HFFc6 (cell line): ENCODE measurements at regions not wholly inside any gene's neighbourhood (a gene's known extent, or its start where the extent isn't known, plus 50 kb on each side); places are given as distances from the start of the nearest gene placed in this dataset.

Source experiments
- DNase-seq: peaks from one replicate; pipeline ENCODE4 v3.0.0-alpha.2; 2018
- H3K27ac Mint-ChIP-seq: 2 replicates; pipeline ENCODE4 v1.8.0; 2020; ENCODE audit warnings: mild to moderate bottlenecking, mixed read lengths
- H3K27me3 Mint-ChIP-seq: 2 replicates; pipeline ENCODE4 v1.8.0; 2021; ENCODE audit warnings: mild to moderate bottlenecking, moderate library complexity, mixed read lengths; ENCODE audit not compliant: insufficient read depth
- H3K36me3 Mint-ChIP-seq: 2 replicates; pipeline ENCODE4 v1.8.0; 2021; ENCODE audit warnings: low read depth, mixed read lengths
- H3K4me1 Mint-ChIP-seq: 2 replicates; pipeline ENCODE4 v1.8.0; 2020; ENCODE audit warnings: low read depth, mixed read lengths
- H3K4me3 Mint-ChIP-seq: 2 replicates; pipeline ENCODE4 v1.8.0; 2020; ENCODE audit warnings: mild to moderate bottlenecking, moderate library complexity, mixed read lengths
- H3K9me3 Mint-ChIP-seq: 2 replicates; pipeline ENCODE4 v1.8.0; 2020; ENCODE audit warnings: mild to moderate bottlenecking, mixed read lengths
- CTCF ChIP-seq: fragments of 200-600 bp; sonication (generic); IDR thresholded peaks from 2 replicates; pipeline ENCODE4 v1.5.0; 2021; ENCODE audit warnings: antibody characterized with exemption, mild to moderate bottlenecking

DNA sequence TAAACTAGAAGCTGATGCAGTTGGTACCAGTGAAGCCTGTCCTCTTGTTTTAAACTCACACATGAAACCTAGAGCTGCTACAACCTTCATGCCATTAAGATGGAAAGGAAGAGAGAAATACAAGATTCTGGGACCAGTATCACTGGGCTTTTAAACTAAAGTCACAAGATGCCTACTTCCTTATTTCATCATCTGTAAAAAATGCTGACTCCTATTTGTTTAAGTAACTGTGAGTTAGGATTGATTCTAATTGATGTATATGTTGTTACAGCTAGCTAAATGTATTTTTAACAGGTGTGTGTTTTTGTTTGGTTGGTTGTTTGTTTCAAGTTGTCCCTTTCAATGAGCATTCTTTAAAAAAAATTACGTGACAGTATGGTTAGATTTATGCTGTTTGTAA is 833.3 kb upstream of the PRMT6 start:
- H3K4me1 Mint-ChIP-seq = no peaks in the 10 kb centered on the region
- H3K27me3 Mint-ChIP-seq = no peaks in the 10 kb centered on the region; the same call in 1 of the 2 replicates
- no peak for TF ChIP-seq CTCF
- no peaks in the 10 kb centered on the region for H3K36me3 Mint-ChIP-seq
- no peak overlapping the region for H3K27ac Mint-ChIP-seq
- H3K9me3 Mint-ChIP-seq = peaks cover 16% of the 10 kb centered on the region
- H3K4me3 Mint-ChIP-seq = no peak overlapping the region
- no peak for DNase-seq

- DNase-seq = no peak
- Mint-ChIP-seq H3K4me3 (no peak overlapping the region), H3K36me3 (no peaks in the 10 kb centered on the region), H3K4me1 (no peaks in the 10 kb centered on the region), H3K27me3 (no peaks in the 10 kb centered on the region; the same call in 1 of the 2 replicates), H3K9me3 (peaks cover 16% of the 10 kb centered on the region), H3K27ac (no peak overlapping the region)
- no peak for TF ChIP-seq CTCF
These were observed 832.0 kb upstream of the PRMT6 start for GRCh38 chr1:106224426-106224825.

DNA sequence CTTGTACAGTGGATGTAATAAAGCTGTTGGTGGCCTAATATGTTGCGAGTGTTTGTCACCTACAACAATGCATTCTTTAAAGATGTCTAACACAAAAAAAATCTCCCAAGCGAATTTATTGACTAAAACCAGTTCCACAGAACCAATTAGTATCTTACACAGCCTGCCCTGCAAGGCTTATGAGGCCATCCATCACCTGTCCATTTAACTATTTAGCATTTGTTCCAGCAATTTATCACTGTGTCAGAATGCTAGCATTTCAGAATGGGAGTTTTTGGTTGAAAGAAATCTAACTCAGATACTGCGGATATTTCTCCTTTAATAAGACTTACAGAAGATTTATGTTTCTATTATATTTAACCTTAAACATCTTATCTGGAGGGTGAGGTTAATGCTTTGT is 831.1 kb upstream of the PRMT6 start:
- no peak for DNase-seq
- Mint-ChIP-seq H3K36me3 (no peaks in the 10 kb centered on the region), H3K9me3 (peaks cover 16% of the 10 kb centered on the region), H3K4me1 (no peaks in the 10 kb centered on the region), H3K27ac (no peak overlapping the region), H3K27me3 (no peaks in the 10 kb centered on the region; the same call in 1 of the 2 replicates), H3K4me3 (no peak overlapping the region)
- no peak for TF ChIP-seq CTCF

GRCh38 chr1:106226550-106226949 is 829.9 kb upstream of the PRMT6 start:
- no peak overlapping the region for H3K4me3 Mint-ChIP-seq
- no peaks in the 10 kb centered on the region for H3K4me1 Mint-ChIP-seq
- H3K27me3 Mint-ChIP-seq = no peaks in the 10 kb centered on the region; the same call in 1 of the 2 replicates

GRCh38 chr1:106232128-106232527 is 824.3 kb upstream of the PRMT6 start:
- Mint-ChIP-seq H3K4me3 (no peak overlapping the region), H3K4me1 (no peaks in the 10 kb centered on the region), H3K27ac (no peak overlapping the region), H3K36me3 (no peaks in the 10 kb centered on the region), H3K27me3 (no peaks in the 10 kb centered on the region), H3K9me3 (peaks cover 26% of the 10 kb centered on the region)
- no peak for DNase-seq
- no peak for TF ChIP-seq CTCF

More at GRCh38 chr1:106226550-106226949, 829.9 kb upstream of the PRMT6 start:
- Mint-ChIP-seq H3K9me3 (peaks cover 12% of the 10 kb centered on the region), H3K27ac (no peak overlapping the region), H3K36me3 (no peaks in the 10 kb centered on the region)
- no peak for DNase-seq
- no peak for TF ChIP-seq CTCF

DNA sequence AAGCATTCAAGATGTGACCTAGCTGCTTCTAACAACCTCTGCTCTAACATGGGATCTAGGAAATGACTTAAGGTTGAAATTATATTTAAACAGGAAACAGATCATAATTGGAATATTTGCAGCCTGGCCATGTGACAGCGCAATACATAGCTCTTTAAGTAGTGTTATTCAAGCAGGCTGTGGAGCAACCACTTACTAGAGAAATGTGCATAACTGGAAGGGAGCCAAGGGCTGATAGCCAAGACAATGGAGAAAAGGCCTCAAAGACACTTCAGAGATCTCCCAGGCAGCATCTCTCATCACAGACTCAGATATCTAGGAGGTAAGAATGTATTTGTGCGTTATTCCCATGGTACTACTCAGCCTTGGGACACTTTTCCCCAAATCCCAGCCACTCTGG is 823.0 kb upstream of the PRMT6 start:
- no peaks in the 10 kb centered on the region for H3K4me1 Mint-ChIP-seq
- no peaks in the 10 kb centered on the region for H3K36me3 Mint-ChIP-seq
- no peak overlapping the region for H3K27ac Mint-ChIP-seq
- H3K27me3 Mint-ChIP-seq = no peaks in the 10 kb centered on the region
- TF ChIP-seq CTCF = no peak
- H3K9me3 Mint-ChIP-seq = peaks cover 26% of the 10 kb centered on the region
- H3K4me3 Mint-ChIP-seq = no peak overlapping the region
- no peak for DNase-seq
